DOHH2 (cell line): ENCODE measurements at regions not wholly inside any gene's neighbourhood (a gene's known extent, or its start where the extent isn't known, plus 50 kb on each side); places are given as distances from the start of the nearest gene placed in this dataset.

Experiments
- EZH2phosphoT487 ChIP-seq: fragments of 200-600 bp; sonication (generic); IDR thresholded peaks from 2 replicates; pipeline ENCODE4 v1.6.1; 2017; ENCODE audit warnings: borderline replicate concordance, mild to moderate bottlenecking, antibody characterized with exemption, low read length, moderate library complexity, mixed read lengths
- TF ChIP-seq, protein P1 (sequence below): fragments of 200-600 bp; sonication (generic); IDR thresholded peaks from one replicate; pipeline ENCODE4 v1.5.1; 2014; ENCODE audit warnings: antibody characterized with exemption, mild to moderate bottlenecking, low read depth, low read length; ENCODE audit not compliant: poor library complexity, severe bottlenecking

DNA sequence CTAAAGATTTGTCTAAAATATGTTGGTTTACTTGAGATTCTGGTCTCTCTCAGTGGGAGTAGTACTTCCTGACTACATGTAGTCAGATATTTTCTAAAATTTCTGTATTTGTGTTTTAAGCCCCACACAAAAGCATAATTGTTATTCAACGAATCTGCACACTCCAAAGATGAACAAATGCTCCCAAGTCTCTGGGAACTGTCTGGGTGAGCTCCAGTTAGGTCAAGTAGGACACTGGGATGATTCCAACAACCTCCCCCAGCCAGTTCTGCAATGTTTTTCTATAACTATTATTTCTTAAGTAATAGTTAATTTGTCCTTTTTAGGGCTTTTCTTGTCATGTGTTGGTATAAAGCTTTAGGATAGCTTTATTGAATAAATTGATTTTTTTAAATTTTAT is 174.6 kb downstream of the FAM174A start:
- TF ChIP-seq, protein P1, sequence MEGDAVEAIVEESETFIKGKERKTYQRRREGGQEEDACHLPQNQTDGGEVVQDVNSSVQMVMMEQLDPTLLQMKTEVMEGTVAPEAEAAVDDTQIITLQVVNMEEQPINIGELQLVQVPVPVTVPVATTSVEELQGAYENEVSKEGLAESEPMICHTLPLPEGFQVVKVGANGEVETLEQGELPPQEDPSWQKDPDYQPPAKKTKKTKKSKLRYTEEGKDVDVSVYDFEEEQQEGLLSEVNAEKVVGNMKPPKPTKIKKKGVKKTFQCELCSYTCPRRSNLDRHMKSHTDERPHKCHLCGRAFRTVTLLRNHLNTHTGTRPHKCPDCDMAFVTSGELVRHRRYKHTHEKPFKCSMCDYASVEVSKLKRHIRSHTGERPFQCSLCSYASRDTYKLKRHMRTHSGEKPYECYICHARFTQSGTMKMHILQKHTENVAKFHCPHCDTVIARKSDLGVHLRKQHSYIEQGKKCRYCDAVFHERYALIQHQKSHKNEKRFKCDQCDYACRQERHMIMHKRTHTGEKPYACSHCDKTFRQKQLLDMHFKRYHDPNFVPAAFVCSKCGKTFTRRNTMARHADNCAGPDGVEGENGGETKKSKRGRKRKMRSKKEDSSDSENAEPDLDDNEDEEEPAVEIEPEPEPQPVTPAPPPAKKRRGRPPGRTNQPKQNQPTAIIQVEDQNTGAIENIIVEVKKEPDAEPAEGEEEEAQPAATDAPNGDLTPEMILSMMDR: no peak
- no peak for TF ChIP-seq EZH2phosphoT487
